Fibroblast of mammary gland (primary cell): ENCODE measurements at regions not wholly inside any gene's neighbourhood (a gene's known extent, or its start where the extent isn't known, plus 50 kb on each side); places are given as distances from the start of the nearest gene placed in this dataset.

Source experiments
- DNase-seq: peaks from one replicate; pipeline ENCODE4 v3.0.0-alpha.2; 2010; ENCODE audit warnings: low read depth
- H3K4me3 ChIP-seq: 2 replicates; pipeline ENCODE4 v1.5.1; 2011; ENCODE audit warnings: low read depth, mild to moderate bottlenecking, low read length, moderate library complexity; ENCODE audit not compliant: control insufficient read depth
- TF ChIP-seq, protein P1 (sequence below): conservative IDR thresholded peaks from 2 replicates; pipeline ENCODE4 v1.5.1; 2011; ENCODE audit warnings: low read depth, low read length, inconsistent platforms; ENCODE audit not compliant: control insufficient read depth, insufficient read depth

DNA sequence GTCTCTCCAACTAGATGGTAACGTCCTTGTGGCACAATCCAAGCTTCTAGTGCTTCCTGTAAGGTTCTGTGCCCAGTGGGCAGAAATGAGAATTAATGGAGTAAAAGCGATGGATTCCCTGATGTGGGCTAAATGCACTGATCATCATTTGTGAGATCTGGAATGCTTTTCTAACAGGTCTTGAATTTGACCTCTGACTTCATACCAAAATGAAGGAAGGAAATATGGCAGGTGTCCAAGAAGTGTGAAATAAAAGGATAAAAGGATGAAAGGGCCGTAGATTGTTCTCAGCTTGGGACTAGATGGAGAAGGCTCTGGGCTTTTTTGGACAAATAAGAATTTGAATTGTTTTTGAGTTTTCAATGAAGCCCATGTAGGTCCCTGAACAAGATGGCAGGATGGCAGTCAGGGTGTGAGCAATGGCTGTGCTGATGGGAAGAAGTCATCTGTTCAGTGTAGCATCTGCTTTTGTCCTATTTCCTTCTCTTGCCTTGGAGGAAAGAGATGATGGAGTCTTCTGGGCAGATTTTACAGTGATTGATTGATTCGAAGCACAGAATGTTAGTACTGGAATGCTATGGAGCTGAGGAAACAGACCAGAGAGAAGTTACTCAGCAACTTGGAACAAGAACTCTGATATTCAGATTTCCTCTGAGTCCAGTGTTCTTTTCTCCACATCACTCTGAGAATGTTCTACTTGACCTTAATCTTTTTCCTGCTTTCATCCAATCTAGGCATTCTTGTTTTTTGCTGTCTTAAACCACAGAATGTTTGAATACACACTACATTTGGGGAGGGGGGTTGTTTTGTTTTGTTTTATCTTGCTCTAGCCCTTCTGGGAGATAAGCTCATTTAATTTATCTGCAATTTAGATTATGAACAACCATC is 286.0 kb downstream of the HLX start:
- no peak for DNase-seq
- H3K4me3 ChIP-seq: no peak overlapping the region
- TF ChIP-seq, protein P1, sequence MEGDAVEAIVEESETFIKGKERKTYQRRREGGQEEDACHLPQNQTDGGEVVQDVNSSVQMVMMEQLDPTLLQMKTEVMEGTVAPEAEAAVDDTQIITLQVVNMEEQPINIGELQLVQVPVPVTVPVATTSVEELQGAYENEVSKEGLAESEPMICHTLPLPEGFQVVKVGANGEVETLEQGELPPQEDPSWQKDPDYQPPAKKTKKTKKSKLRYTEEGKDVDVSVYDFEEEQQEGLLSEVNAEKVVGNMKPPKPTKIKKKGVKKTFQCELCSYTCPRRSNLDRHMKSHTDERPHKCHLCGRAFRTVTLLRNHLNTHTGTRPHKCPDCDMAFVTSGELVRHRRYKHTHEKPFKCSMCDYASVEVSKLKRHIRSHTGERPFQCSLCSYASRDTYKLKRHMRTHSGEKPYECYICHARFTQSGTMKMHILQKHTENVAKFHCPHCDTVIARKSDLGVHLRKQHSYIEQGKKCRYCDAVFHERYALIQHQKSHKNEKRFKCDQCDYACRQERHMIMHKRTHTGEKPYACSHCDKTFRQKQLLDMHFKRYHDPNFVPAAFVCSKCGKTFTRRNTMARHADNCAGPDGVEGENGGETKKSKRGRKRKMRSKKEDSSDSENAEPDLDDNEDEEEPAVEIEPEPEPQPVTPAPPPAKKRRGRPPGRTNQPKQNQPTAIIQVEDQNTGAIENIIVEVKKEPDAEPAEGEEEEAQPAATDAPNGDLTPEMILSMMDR: no peak

GRCh38 chr1:221165839-221166500 is 286.7 kb downstream of the HLX start:
- no peak for DNase-seq
- no peak overlapping the region for H3K4me3 ChIP-seq
- TF ChIP-seq, protein P1: no peak

GRCh38 chr1:221166559-221167318 is 287.5 kb downstream of the HLX start:
- H3K4me3 ChIP-seq: no peak overlapping the region
- DNase-seq: no peak
- TF ChIP-seq, protein P1: no peak

- DNase-seq: no peak
- TF ChIP-seq, protein P1: no peak
- H3K4me3 ChIP-seq: no peak overlapping the region
These were observed 290.2 kb downstream of the HLX start for GRCh38 chr1:221169447-221169889.

DNA sequence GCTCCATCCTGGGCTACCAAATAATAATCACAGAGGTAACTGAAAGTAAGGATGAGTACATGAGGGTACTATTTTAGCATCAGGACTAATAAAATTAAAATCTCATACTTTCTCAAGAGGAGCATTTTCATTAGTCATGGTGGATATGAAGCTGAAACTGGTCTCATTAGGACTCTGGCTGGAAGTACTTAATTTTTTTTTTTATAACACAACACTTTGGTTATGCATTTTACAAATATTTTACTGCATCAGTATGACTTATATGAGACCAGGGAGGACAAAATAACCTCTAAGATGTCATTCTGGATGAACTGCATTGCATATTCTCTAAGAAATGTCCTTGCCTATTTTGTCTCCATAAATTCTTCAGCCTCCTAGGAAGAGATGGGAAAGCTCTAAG is 290.9 kb downstream of the HLX start:
- H3K4me3 ChIP-seq: no peak overlapping the region
- DNase-seq: no peak
- TF ChIP-seq, protein P1: no peak

DNA sequence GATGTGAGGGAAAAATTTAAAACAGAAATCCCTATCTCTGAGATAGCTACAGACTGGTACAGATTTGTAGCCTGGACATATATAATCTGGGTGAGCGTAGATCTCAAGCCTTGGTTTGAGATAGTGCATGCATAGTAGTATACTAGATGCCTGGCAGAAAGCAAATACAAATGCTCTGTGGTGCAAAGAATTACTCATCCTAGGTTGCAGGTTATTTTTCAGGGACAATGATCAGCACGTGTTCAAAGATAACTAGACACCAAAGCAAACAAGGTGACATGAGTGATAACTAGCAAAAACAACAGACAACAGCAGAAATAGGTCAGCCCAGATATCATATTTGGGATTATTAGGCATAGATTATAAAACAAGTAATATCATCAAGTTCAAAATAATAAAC is 292.5 kb downstream of the HLX start:
- DNase-seq: no peak
- TF ChIP-seq, protein P1: no peak
- no peak overlapping the region for H3K4me3 ChIP-seq
